K562 (cell line): ENCODE measurements at regions not wholly inside any gene's neighbourhood (a gene's known extent, or its start where the extent isn't known, plus 50 kb on each side); places are given as distances from the start of the nearest gene placed in this dataset.

Source experiments
- ATAC-seq: fragments of 200-7000 bp; cut with Tn5 transposase; 3 replicates; pipeline ENCODE4 v1.9.1; 2020; ENCODE audit warnings: moderate library complexity
- BruUV-seq: library from RNA; stranded (reverse); fragments of 400-500 nt; replicated peaks from 2 replicates; lab custom pipeline; 2021; lab: Mats Ljungman, UMichigan
- CTCF ChIA-PET: fragments of 300-600 bp; formaldehyde crosslinking; extraction: SDS; loops from one replicate; lab custom pipeline; 2021; ENCODE audit warnings: low intra/inter-chr PET ratio; lab: Yijun Ruan, JAX
- POLR2A ChIA-PET: fragments of 300-600, 350-650 bp; sonication (Branson Sonifier 250); formaldehyde crosslinking; extraction: SDS; loops from one replicate; lab custom pipeline; 2021; ENCODE audit warnings: antibody characterized with exemption, inconsistent platforms; lab: Yijun Ruan, JAX
- DNase-seq, 4 experiments: peaks; one replicate each; pipeline versions ENCODE4 v3.0.0 to v3.0.0-alpha.2; 2011 to 2018; ENCODE audit warnings: low spot score in 3 of 4, mixed read lengths in 3 of 4; ENCODE audit errors: extremely low read depth in 1 of 4
- FAIRE-seq: peaks from 2 replicates; lab custom pipeline; 2011; peaks lifted over from hg19 to GRCh38; lab: Jason Lieb, UNC
- H2AFZ ChIP-seq: 2 replicates; pipeline ENCODE4 v1.6.0; 2011; ENCODE audit warnings: low read depth, low read length, control low read depth, inconsistent platforms
- H3K27ac ChIP-seq: fragments of 200-600 bp; 3 replicates; pipeline ENCODE4 v1.8.0; 2011; ENCODE audit warnings: low read depth, mild to moderate bottlenecking, control low read depth, inconsistent platforms, low read length, moderate library complexity, mixed read lengths; ENCODE audit errors: extremely low read depth
- H3K27me3 ChIP-seq, 2 experiments: fragments of 300-600 bp in 1 of 2; 2 replicates in 1 of 2; 3 replicates in 1 of 2; pipeline versions ENCODE4 v1.6.0 to v1.8.0; 2011; ENCODE audit warnings: inconsistent platforms in 2 of 2, low read length in 2 of 2, mild to moderate bottlenecking in 1 of 2, mixed read lengths in 1 of 2, moderate library complexity in 1 of 2; ENCODE audit not compliant: control insufficient read depth in 2 of 2, insufficient read depth in 2 of 2
- H3K36me3 ChIP-seq: fragments of 300-600 bp; 3 replicates; pipeline ENCODE4 v1.8.0; 2011; ENCODE audit warnings: mild to moderate bottlenecking, low read length, inconsistent platforms; ENCODE audit not compliant: control insufficient read depth, insufficient read depth
- H3K4me1 ChIP-seq, 2 experiments: fragments of 200-600 bp in 1 of 2; replicated peaks in 1 of 2; 2 replicates in 1 of 2; 3 replicates in 1 of 2; pipeline versions ENCODE4 v1.5.1 to v1.8.0; 2011; ENCODE audit warnings: inconsistent platforms in 2 of 2, low read length in 2 of 2, mild to moderate bottlenecking in 1 of 2, mixed read lengths in 1 of 2, moderate library complexity in 1 of 2; ENCODE audit not compliant: control insufficient read depth in 2 of 2, insufficient read depth in 2 of 2
- H3K4me2 ChIP-seq: 2 replicates; pipeline ENCODE4 v1.6.1; 2011; ENCODE audit warnings: low read length, control low read depth, inconsistent platforms, mixed read lengths; ENCODE audit not compliant: insufficient read depth
- H3K4me3 ChIP-seq: fragments of 200-600 bp; sonication (generic), shearing (Covaris generic); 2 replicates; pipeline ENCODE4 v1.5.1; 2016; ENCODE audit warnings: control low read depth, inconsistent platforms
- H3K79me2 ChIP-seq: fragments of 200-600 bp; 3 replicates; pipeline ENCODE4 v1.8.0; 2011; ENCODE audit warnings: low read length, inconsistent platforms; ENCODE audit not compliant: control insufficient read depth, insufficient read depth
- H3K9ac ChIP-seq, 2 experiments: 2 replicates each; pipeline versions ENCODE4 v1.6.0 to v1.6.1; 2011; ENCODE audit warnings: low read depth in 2 of 2, low read length in 2 of 2, control low read depth in 1 of 2, inconsistent platforms in 1 of 2, mild to moderate bottlenecking in 1 of 2, mixed read lengths in 1 of 2; ENCODE audit not compliant: insufficient read depth in 1 of 2
- H3K9me1 ChIP-seq: one replicate; pipeline ENCODE4 v1.6.0; 2011; ENCODE audit warnings: inconsistent platforms, mild to moderate bottlenecking, low read length, moderate library complexity; ENCODE audit not compliant: control insufficient read depth, insufficient read depth
- H3K9me3 ChIP-seq: replicated peaks from 2 replicates; pipeline ENCODE4 v1.5.1; 2011; ENCODE audit warnings: low read depth, low read length, inconsistent platforms; ENCODE audit not compliant: control insufficient read depth, insufficient read depth
- H4K20me1 ChIP-seq: replicated peaks from 2 replicates; pipeline ENCODE4 v1.6.1; 2011; ENCODE audit warnings: low read length, inconsistent platforms, mixed read lengths; ENCODE audit not compliant: control insufficient read depth, insufficient read depth
- ESRRA ChIP-seq: fragments of 450-650 bp; IDR thresholded peaks from 2 replicates; pipeline ENCODE4 v1.6.1; 2014; ENCODE audit warnings: low read depth, mild to moderate bottlenecking, moderate library complexity, borderline replicate concordance
- EWSR1 ChIP-seq: fragments of 450-650 bp; IDR thresholded peaks from 2 replicates; pipeline ENCODE4 v1.6.1; 2018; ENCODE audit warnings: borderline replicate concordance, mild to moderate bottlenecking, low read depth, moderate library complexity; ENCODE audit not compliant: partially characterized antibody
- NFYB ChIP-seq: IDR thresholded peaks from 2 replicates; pipeline ENCODE4 v1.6.1; 2011; ENCODE audit warnings: mild to moderate bottlenecking, moderate library complexity; ENCODE audit not compliant: insufficient read length; ENCODE audit errors: extremely low read depth
- PHF8 ChIP-seq: fragments of 200-600 bp; sonication (generic); IDR thresholded peaks from 2 replicates; pipeline ENCODE4 v1.6.1; 2012; ENCODE audit warnings: mixed run types, mild to moderate bottlenecking, inconsistent platforms, low read length, moderate library complexity, borderline replicate concordance
- PML ChIP-seq: IDR thresholded peaks from 2 replicates; pipeline ENCODE4 v1.6.1; 2012; ENCODE audit warnings: low read length, inconsistent platforms
- STAG1 ChIP-seq: sonication (generic); formaldehyde crosslinking; IDR thresholded peaks from 2 replicates; pipeline ENCODE4 v1.5.0; 2020; ENCODE audit warnings: missing genetic modification reagents, borderline replicate concordance
- ZBTB8A ChIP-seq: fragments of 450-650 bp; IDR thresholded peaks from 2 replicates; pipeline ENCODE4 v1.6.1; 2018; ENCODE audit warnings: mild to moderate bottlenecking, moderate library complexity; ENCODE audit not compliant: partially characterized antibody
- WGBS: fragments of 100-300 bp; shearing (Covaris generic); methylation state at CpG from one replicate; pipeline ENCODE4 v1.1.6; 2016; ENCODE audit warnings: low coverage, mixed read lengths; ENCODE audit not compliant: insufficient coverage; ENCODE audit errors: missing lambda C conversion rate; 5-methylcytosine and 5-hydroxymethylcytosine counted together
- in situ Hi-C: fragments of 300-500 bp; cut with MboI; formaldehyde crosslinking; loops from 4 replicates; pipeline ENCODE4 v1.15.0; 2018; ENCODE audit warnings: inconsistent platforms, mixed read lengths
- intact Hi-C: fragments of 100-400 bp; cut with micrococcal nuclease; formaldehyde crosslinking; loops from 2 replicates; pipeline ENCODE4 v1.14.2; 2022
- TF ChIP-seq, protein P1 (sequence below): fragments of 250-450 bp; sonication (Bioruptor Pico); IDR thresholded peaks from 2 replicates; pipeline ENCODE4 v1.9.0; 2021; ENCODE audit warnings: mild to moderate bottlenecking

DNA sequence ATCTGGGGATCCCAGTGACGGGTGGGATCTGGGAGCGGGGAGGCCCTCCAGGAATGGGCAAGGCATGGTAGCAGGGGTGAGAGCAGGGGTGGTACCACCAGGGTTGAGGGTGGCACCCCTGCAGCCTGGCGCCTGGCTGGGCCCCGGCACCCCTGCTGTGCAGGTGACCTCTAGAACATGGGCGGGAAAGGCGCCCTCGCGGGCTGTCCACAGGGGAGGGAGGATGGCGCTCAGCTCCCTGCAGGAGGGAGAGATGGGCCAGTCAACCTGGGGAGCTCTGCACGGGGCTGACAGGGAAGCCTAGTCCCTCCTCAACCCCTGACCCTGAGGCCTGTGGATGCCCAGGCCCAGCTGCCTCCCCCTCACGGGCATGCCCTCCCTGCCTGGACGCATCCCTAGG lies 61.6 kb upstream of the SLCO4A1 start:
- WGBS: 0% methylated on average over 3 of the region's 12 CpGs
- peaks cover 10% of the 10 kb centered on the region; the same call in 1 of the 2 replicates for H4K20me1 ChIP-seq
- H3K9me1 ChIP-seq: no peaks in the 10 kb centered on the region
- TF ChIP-seq PML (no peak), PHF8 (no peak), NFYB (no peak), ESRRA (no peak), ZBTB8A (no peak), STAG1 (CRISPR knock-in tag) (no peak), EWSR1 (no peak)
- TF ChIP-seq, protein P1, sequence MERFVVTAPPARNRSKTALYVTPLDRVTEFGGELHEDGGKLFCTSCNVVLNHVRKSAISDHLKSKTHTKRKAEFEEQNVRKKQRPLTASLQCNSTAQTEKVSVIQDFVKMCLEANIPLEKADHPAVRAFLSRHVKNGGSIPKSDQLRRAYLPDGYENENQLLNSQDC (CRISPR knock-in tag): no peak
- no peak overlapping the region for H3K9ac ChIP-seq
- no peaks in the 10 kb centered on the region for H3K9me3 ChIP-seq
- FAIRE-seq (no peak), ATAC-seq (no peak), DNase-seq (no peak)
- H3K4me1 ChIP-seq: peaks cover 0 to 31% of the 10 kb centered on the region in 2 experiments; a peak in 2 of 5 replicates
- POLR2A ChIA-PET: interaction anchor here (0.7 kb wide), 1 partner anchor 248 kb away, joined by 3 read pairs; no protein-coding TSS in a partner anchor
- BruUV-seq: no TSS peak
- H3K4me3 ChIP-seq: no peak overlapping the region
- CTCF ChIA-PET: no interaction called here
- no peak overlapping the region for H3K4me2 ChIP-seq
- no peak overlapping the region for H2AFZ ChIP-seq
- no peaks in the 10 kb centered on the region for H3K36me3 ChIP-seq
- H3K27me3 ChIP-seq: peaks cover 23 to 78% of the 10 kb centered on the region in 2 experiments
- in situ Hi-C loops (no loop called here), intact Hi-C loops (no loop called here)
- H3K79me2 ChIP-seq: no peaks in the 10 kb centered on the region
- H3K27ac ChIP-seq: no peak overlapping the region
